Activated T-helper 17 cell treated with anti-CD3 and anti-CD28 coated beads, Interleukin-2, amount 50 U/mL, for 72 hours (primary cell): ENCODE measurements at regions not wholly inside any gene's neighbourhood (a gene's known extent, or its start where the extent isn't known, plus 50 kb on each side); places are given as distances from the start of the nearest gene placed in this dataset.

Experiments
- ATAC-seq: fragments of 150-1000 bp; cut with Tn5 transposase; replicated peaks from 2 replicates; pipeline ENCODE4 v1.10.0; 2021; ENCODE audit warnings: mild to moderate bottlenecking, moderate library complexity
- H3K27ac Mint-ChIP-seq: one replicate; pipeline ENCODE4 v1.8.0; 2022; ENCODE audit warnings: mixed read lengths
- H3K27me3 Mint-ChIP-seq: one replicate; pipeline ENCODE4 v1.8.0; 2022; ENCODE audit warnings: mixed read lengths
- H3K36me3 Mint-ChIP-seq: one replicate; pipeline ENCODE4 v1.8.0; 2022; ENCODE audit warnings: low read depth, mild to moderate bottlenecking, mixed read lengths
- H3K4me1 Mint-ChIP-seq: one replicate; pipeline ENCODE4 v1.8.0; 2022; ENCODE audit warnings: mixed read lengths
- H3K4me3 Mint-ChIP-seq: one replicate; pipeline ENCODE4 v1.8.0; 2022; ENCODE audit warnings: mild to moderate bottlenecking, mixed read lengths
- H3K9me3 Mint-ChIP-seq: one replicate; pipeline ENCODE4 v1.8.0; 2022; ENCODE audit warnings: mixed read lengths

DNA sequence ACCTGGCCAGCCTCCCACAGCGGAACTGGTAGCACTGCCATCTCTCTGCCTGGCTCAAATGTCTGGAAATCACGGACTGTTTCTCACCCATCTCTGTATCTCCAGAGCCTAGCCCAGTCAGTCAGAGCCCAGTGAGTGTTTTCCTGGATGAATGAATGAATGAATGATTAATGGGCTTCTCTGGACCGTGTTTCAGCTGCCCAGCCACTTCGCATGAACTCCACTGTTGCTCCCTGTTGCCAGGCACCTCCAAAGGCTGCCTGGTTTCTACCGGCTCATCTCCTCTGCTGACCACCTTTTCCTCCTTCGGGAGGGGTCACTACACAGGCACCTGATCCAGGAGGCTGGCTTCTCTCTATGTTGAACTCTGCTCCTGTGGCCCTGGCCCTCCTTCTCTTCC is 91.0 kb upstream of the SDK2 start:
- Mint-ChIP-seq H3K4me1 (no peaks in the 10 kb centered on the region), H3K27me3 (peaks cover 8% of the 10 kb centered on the region), H3K4me3 (no peak overlapping the region), H3K9me3 (peaks cover 12% of the 10 kb centered on the region), H3K27ac (no peak overlapping the region), H3K36me3 (no peaks in the 10 kb centered on the region)
- no peak for ATAC-seq

DNA sequence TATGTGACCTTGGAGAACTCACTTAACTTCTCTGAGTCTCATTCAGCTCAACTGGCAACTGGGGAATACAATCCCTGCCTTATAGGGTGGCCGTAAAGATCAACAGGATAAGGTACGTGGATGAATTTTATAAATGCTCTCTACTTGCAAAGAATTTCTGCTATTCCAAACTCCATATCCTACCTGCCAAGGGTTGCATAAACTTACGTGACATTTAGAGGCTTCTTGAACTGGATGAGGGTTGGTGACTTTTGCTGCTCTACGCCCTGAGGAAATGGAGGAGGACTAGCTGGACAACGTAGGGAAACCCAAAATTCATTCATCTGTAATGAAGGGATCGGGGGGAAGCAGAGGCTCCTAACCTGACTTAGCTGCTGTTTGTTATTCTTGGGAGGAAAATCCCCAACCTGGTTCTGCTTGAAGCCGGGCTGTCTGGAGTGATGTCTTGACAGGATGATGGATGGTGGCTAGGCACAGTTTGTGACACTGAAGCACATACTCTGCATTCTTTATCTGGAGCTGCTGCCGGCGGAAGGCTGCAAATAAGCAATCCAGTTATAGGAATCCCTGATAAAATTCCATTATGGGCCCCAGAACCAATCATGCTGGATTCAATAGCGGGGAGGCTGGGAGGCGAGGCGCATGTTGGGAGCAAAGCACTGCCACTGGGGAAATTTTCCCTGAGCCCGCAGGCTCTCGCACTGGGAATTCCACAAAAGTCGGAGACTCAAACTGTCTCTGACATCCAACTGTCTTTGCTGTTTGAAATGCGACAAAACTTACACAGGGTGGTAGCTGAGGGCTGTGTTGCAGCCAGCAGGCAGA is 94.7 kb upstream of the SDK2 start:
- Mint-ChIP-seq H3K9me3 (no peaks in the 10 kb centered on the region), H3K36me3 (no peaks in the 10 kb centered on the region), H3K27ac (no peak overlapping the region), H3K4me3 (no peak overlapping the region), H3K27me3 (peaks cover 4% of the 10 kb centered on the region), H3K4me1 (no peaks in the 10 kb centered on the region)
- ATAC-seq: no peak

DNA sequence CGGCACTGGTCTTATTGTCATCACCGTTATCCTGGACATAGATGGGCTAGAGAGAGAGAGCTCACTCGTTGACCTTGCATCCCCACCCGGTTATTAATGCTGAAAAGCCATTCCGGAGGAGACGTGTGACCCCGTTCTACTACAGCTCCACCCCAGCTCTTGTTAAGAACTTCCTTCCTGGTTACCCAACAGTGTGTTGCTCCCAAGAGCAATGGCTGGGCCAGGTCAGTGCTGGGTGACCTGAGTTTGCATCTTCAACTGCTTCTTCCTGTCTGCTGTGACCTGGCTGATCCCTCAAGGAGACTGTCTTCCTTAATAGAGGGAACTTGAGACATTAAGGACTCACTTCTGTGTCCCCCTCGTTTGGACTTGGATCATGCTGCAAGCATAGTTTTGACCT is 96.1 kb upstream of the SDK2 start:
- H3K27me3 Mint-ChIP-seq: no peaks in the 10 kb centered on the region
- no peak overlapping the region for H3K4me3 Mint-ChIP-seq
- ATAC-seq: no peak
- H3K36me3 Mint-ChIP-seq: no peaks in the 10 kb centered on the region
- no peak overlapping the region for H3K27ac Mint-ChIP-seq
- H3K4me1 Mint-ChIP-seq: no peaks in the 10 kb centered on the region
- no peaks in the 10 kb centered on the region for H3K9me3 Mint-ChIP-seq

DNA sequence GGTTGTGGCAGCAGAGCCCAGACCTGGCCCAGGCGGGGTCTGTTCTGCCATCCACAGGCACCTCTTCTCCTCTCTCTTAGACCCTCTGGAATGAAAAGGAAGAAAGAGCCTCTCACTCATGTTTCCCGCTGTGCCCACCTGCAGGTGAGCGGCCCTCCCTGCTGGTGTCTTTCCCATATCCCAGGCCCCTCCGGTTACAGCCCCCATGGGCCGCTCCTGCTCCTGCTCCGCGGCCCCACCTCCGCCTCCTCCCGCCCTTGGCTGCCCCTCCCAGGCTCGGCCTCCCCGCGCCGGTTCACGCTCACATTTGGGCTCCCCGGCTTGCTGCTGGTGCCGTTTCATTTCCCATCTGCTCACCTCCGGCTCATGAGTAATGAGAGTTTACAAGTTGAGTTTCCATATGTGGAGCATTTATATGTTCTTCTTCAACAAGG is 98.7 kb upstream of the SDK2 start:
- H3K4me1 Mint-ChIP-seq: no peaks in the 10 kb centered on the region
- H3K4me3 Mint-ChIP-seq: no peak overlapping the region
- no peaks in the 10 kb centered on the region for H3K27me3 Mint-ChIP-seq
- H3K36me3 Mint-ChIP-seq: no peaks in the 10 kb centered on the region
- H3K9me3 Mint-ChIP-seq: no peaks in the 10 kb centered on the region
- H3K27ac Mint-ChIP-seq: no peak overlapping the region
- ATAC-seq: no peak

DNA sequence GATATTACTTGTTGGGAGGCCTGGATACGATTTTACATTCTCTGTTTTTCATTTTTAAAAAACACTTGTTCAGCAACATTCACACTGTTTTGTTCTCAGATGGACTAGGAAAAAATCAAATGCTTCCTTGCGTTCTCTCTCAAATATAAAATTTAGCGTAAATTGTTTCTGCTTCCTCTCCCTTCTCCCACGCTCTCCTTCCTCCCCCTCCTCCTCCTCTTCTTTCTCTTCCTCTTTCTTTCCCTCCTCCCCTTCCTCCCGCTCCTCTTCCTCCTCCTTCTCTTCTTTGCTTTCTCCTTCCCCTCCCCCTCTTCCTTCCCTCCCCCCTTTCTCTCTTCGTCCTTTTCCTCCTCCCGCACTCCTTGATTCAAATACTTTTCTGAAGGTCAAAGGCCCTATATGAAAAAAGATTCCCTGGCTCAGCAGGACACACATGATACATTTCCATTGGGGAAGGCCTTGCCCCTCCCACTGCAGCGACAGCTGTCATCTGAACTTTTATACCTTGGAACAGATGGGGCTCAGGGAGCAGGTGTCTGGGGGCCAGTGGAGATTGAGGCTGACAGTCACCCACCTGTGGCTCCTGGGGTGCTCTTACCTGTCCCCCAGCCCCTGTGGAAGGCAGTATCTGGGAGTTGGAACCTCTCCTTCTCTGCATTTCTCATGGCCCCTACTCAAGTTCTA is 99.4 kb upstream of the SDK2 start:
- H3K4me3 Mint-ChIP-seq: no peak overlapping the region
- no peaks in the 10 kb centered on the region for H3K4me1 Mint-ChIP-seq
- H3K27ac Mint-ChIP-seq: no peak overlapping the region
- no peaks in the 10 kb centered on the region for H3K36me3 Mint-ChIP-seq
- no peaks in the 10 kb centered on the region for H3K9me3 Mint-ChIP-seq
- no peaks in the 10 kb centered on the region for H3K27me3 Mint-ChIP-seq
- no peak for ATAC-seq

DNA sequence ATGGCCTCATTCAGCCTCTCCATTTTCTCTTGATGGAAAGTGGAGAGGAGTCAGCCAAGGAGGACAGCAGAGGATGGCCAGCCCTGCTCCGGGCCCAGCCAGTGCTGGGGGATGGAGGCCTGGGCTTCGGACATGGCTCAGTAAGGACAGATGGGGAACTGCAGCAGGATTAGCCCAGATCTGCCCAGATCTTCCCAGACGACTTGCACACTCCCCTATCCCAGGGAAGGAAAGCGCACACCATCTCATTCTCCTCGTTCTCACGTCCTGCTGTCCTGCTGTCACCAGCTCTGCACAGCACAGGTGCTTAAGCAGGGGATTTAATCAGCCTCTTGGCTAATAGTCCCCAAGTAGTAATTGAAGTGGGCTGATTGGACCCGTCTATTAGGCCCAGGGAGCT is 100.2 kb upstream of the SDK2 start:
- no peak for ATAC-seq
- H3K27me3 Mint-ChIP-seq: no peaks in the 10 kb centered on the region
- H3K9me3 Mint-ChIP-seq: no peaks in the 10 kb centered on the region
- no peaks in the 10 kb centered on the region for H3K36me3 Mint-ChIP-seq
- no peak overlapping the region for H3K27ac Mint-ChIP-seq
- no peak overlapping the region for H3K4me3 Mint-ChIP-seq
- no peaks in the 10 kb centered on the region for H3K4me1 Mint-ChIP-seq

DNA sequence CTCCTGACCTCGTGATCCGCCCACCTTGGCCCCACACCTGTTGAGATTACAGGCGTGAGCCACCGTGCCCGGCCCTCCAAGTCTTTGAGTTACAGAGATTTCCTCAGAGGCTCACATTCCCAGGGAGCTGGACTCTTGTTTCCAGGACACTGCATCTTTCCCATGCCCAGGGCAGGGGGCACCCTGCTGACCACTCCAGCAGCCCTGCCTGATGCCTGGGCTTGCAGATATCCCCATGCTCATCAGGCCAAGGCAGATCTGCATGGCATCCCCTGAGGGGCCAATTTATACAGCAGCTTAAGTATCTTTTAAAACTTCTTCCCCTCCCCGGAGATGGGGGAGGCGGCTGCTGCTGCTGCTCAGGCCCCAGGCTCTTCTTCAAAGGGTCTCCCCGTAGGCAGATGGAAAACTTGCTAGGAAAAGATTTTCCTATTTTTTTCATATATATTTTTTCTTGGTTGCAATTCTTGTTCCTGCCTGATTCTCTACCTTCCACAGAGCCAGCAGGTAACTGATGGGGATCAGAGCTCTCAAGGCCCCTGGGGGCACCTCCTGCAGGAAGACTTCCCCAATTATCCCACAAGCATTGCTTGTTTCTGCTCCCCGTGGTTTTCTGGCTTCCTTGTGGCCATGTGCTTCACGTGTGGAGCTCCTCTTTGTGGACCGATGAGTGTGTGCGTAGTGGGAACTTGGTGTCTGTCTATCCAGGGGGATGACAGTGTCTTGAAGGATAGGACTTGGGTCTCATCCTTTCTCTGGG is 102.2 kb upstream of the SDK2 start:
- Mint-ChIP-seq H3K27me3 (no peaks in the 10 kb centered on the region), H3K9me3 (no peaks in the 10 kb centered on the region), H3K27ac (no peak overlapping the region), H3K4me3 (no peak overlapping the region), H3K4me1 (no peaks in the 10 kb centered on the region), H3K36me3 (no peaks in the 10 kb centered on the region)
- ATAC-seq: no peak

DNA sequence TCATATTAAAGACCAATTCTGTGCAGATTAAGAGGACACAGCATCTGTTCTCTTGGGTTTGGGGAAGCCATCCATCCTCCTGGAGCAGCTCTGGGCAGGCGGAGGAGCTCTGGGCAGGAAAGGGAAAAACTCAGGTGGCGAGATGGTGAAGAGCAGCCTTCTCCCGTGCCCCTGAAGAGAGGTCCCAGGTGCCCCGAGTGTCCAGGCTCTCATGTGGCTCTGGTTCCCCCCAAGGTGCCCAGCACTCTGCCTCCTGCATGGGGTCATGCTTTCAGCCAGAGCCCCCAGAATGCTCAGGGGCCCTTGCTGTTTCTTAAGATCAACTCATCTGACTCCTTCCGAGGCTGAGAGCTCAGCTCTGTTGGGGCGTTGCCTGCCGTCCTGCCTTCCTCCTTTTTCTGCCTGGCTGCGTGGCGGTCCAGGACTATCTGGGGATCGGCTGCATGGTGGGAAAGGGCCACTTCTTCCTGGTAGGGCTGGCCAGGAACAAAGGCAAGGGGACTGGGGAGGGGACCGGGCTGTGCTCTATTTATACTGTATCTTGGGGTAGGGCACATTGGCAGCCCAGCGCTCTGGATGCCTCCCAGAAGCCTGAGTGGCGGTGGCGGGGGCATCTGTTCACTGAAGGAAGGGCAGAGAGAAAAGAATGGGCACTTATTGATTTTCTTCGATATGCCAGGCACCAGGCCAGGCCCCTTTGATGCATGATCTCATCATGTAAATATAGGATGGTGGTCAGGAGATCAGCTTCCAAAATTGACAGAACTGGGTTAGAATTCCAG is 103.2 kb upstream of the SDK2 start:
- H3K27ac Mint-ChIP-seq: no peak overlapping the region
- no peak for ATAC-seq
- H3K27me3 Mint-ChIP-seq: no peaks in the 10 kb centered on the region
- no peaks in the 10 kb centered on the region for H3K9me3 Mint-ChIP-seq
- H3K4me3 Mint-ChIP-seq: no peak overlapping the region
- no peaks in the 10 kb centered on the region for H3K4me1 Mint-ChIP-seq
- H3K36me3 Mint-ChIP-seq: no peaks in the 10 kb centered on the region

DNA sequence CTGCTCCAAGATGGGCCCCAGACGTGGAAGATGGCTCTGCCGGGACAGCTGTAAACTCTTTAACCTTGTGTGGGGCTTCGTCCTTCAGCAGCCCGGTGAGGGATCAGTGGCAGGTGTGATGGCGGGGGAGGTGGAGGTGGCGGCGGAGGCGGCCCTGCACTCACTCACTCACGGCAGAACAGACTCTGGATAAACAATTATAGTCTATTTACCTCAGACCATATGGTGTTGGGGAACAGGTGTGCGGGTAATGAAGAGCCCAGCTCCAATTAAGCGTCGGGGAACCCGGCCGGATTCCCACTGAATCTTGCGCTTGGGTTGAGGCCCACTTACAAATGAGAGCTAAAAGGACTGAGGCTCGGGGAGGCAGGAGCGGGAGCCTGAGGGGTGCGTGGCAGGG is 104.3 kb upstream of the SDK2 start:
- no peak for ATAC-seq
- no peaks in the 10 kb centered on the region for H3K36me3 Mint-ChIP-seq
- no peaks in the 10 kb centered on the region for H3K4me1 Mint-ChIP-seq
- no peaks in the 10 kb centered on the region for H3K27me3 Mint-ChIP-seq
- H3K27ac Mint-ChIP-seq: no peak overlapping the region
- H3K9me3 Mint-ChIP-seq: no peaks in the 10 kb centered on the region
- H3K4me3 Mint-ChIP-seq: no peak overlapping the region

DNA sequence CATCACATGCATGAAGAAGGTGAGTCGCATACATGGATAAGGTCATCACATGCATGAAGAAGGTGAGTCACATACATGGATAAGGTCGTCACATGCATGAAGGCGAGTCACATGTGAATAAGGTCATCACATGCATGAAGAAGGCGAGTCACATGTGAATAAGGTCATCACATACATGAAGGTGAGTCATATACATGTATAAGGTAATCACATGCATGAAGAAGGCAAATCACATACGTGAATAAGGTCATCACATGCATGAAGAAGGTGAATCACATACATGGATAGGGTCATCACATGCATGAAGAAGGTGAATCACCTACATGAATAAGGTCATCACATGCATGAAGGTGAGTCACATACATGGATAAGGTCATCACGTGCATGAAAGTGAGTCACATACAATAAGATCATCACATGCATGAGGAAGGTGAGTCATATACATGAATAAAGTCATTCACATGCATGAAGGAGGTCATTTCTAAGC is 105.1 kb upstream of the SDK2 start:
- H3K4me1 Mint-ChIP-seq: no peaks in the 10 kb centered on the region
- ATAC-seq: peak; percentile 73
- H3K36me3 Mint-ChIP-seq: no peaks in the 10 kb centered on the region
- H3K9me3 Mint-ChIP-seq: no peaks in the 10 kb centered on the region
- no peak overlapping the region for H3K4me3 Mint-ChIP-seq
- H3K27ac Mint-ChIP-seq: peak overlapping the region; percentile 21
- H3K27me3 Mint-ChIP-seq: no peaks in the 10 kb centered on the region

DNA sequence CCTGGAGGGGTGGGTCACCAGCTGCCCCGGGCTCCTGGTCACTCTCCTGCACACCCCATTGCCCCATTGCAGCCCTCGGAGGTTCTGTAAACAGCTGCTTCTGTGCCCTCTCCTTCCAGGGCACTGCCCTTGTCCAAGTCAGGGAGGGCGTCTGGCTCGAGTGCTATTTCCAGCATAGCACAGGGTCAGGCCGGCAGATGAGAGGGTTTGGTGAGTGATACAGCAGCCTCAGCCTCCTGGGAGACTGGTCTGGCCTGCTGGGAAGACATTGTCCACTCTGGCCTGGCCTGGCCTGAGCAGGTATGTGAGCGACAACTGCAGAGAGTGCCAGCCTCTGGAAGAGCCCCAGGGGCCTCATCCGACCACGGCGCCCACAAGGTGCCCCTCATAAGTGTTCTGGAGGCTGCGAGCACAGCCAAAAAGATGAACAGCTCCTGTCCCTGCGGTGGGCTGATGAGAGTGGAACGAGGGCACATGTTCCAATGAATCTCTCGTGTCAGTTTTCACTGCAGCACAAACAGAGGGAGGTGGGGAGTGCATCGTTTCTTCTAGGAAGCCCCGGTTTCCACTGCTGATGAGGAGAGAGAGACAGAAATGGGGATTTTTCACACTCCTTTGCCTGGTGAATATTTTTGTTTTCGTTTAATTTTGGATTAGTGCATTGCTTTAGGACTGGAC is 105.8 kb upstream of the SDK2 start:
- H3K4me1 Mint-ChIP-seq: no peaks in the 10 kb centered on the region
- H3K27ac Mint-ChIP-seq: no peak overlapping the region
- no peak overlapping the region for H3K4me3 Mint-ChIP-seq
- no peaks in the 10 kb centered on the region for H3K9me3 Mint-ChIP-seq
- no peaks in the 10 kb centered on the region for H3K36me3 Mint-ChIP-seq
- no peak for ATAC-seq
- no peaks in the 10 kb centered on the region for H3K27me3 Mint-ChIP-seq

DNA sequence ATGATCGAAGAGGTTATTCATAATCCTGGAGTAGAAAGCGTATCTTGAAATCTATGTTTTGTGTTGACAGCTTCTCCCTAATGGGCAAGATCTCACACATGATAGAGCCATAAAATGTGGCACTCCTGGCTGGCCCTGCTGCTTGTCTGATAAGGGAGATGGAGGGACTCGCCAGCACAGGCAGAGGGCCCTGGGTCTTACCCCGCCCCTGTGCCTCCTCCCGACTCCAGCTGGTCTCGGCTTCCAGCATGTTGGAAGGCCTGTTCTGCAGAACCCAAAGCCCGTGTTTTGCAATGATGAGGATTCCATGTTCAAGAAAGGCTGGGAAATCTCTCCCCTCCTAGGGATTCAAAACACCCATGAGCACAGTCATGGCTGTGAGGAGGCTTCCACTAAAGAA is 106.7 kb upstream of the SDK2 start:
- Mint-ChIP-seq H3K36me3 (no peaks in the 10 kb centered on the region), H3K4me3 (no peak overlapping the region), H3K4me1 (no peaks in the 10 kb centered on the region), H3K9me3 (no peaks in the 10 kb centered on the region), H3K27ac (no peak overlapping the region), H3K27me3 (no peaks in the 10 kb centered on the region)
- no peak for ATAC-seq

DNA sequence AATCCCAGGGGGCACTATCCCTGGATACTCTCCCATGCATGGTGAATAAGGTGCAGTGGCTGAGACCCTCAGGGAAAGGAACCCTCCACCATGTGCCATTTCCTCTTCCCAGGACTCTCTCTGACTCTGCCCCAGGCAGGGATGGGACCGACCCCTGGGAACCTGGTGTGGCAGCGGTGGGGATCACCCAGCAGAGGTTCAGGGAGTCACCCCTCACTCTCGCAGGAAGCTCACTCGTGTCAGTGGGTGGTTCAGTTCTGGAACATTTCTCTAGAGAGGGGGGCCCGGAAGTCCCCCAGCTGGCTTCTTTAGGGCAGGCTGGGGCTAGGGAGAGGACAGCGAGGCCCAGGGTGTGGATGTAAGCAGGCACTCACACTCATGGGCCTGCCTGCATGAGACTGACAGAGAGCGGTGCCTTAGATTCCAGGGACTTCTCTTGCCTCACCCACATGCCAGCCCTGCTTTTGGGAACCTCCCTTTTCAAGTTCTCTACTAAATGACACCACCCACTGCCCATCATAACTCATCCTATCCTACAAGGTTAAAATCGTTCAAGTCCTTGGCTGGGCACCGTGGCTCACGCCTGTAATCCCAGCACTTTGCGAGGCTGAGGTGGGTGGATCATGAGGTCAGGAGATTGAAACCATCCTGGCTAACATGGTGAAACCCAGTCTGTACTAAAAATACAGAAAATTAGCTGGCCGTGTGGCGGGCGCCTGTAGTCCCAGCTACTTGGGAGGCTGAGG is 109.7 kb upstream of the SDK2 start:
- H3K4me3 Mint-ChIP-seq: no peak overlapping the region
- H3K27me3 Mint-ChIP-seq: no peaks in the 10 kb centered on the region
- H3K4me1 Mint-ChIP-seq: peaks cover 7% of the 10 kb centered on the region
- no peaks in the 10 kb centered on the region for H3K9me3 Mint-ChIP-seq
- H3K27ac Mint-ChIP-seq: no peak overlapping the region
- no peaks in the 10 kb centered on the region for H3K36me3 Mint-ChIP-seq
- ATAC-seq: no peak
